ENCODE measurements at regions not wholly inside any gene's neighbourhood (a gene's known extent, or its start where the extent isn't known, plus 50 kb on each side); places are given as distances from the start of the nearest gene placed in this dataset.

GRCh38 chr9:120323125-120323524 lies 256.8 kb downstream of the CDK5RAP2 start:
- Histone ChIP-seq H3K4me1 (no peaks in the 10 kb centered on the region), H3K27ac (no peak overlapping the region), H3K4me3 (no peak overlapping the region), H3K9me3 (no peaks in the 10 kb centered on the region), H3K27me3 (no peaks in the 10 kb centered on the region), H3K36me3 (no peaks in the 10 kb centered on the region)
- TF ChIP-seq POLR2A (IDR thresholded peaks at IDR 0.05) (no peak), CTCF (IDR thresholded peaks at IDR 0.05) (no peak)
- intact Hi-C loops (cut with DNase I; ENCODE audit: low total_unique reads): no loop called here
- DNase-seq: no peak

GRCh38 chr9:120319452-120319851 lies 260.5 kb downstream of the CDK5RAP2 start:
- Histone ChIP-seq H3K9me3 (no peaks in the 10 kb centered on the region), H3K36me3 (no peaks in the 10 kb centered on the region), H3K27me3 (no peaks in the 10 kb centered on the region), H3K27ac (no peak overlapping the region), H3K4me3 (no peak overlapping the region), H3K4me1 (no peaks in the 10 kb centered on the region)
- TF ChIP-seq POLR2A (IDR thresholded peaks at IDR 0.05) (no peak), CTCF (IDR thresholded peaks at IDR 0.05) (no peak)
- intact Hi-C loops (cut with DNase I; ENCODE audit: low total_unique reads): no loop called here
- DNase-seq: no peak

- TF ChIP-seq CTCF (IDR thresholded peaks at IDR 0.05) (no peak), POLR2A (IDR thresholded peaks at IDR 0.05) (no peak)
- no peaks in the 10 kb centered on the region for H3K27me3 ChIP-seq
- DNase-seq: no peak
These were observed 264.8 kb downstream of the CDK5RAP2 start for GRCh38 chr9:120315154-120315553.

GRCh38 chr9:120312031-120312430 lies 267.9 kb downstream of the CDK5RAP2 start:
- no peaks in the 10 kb centered on the region for H3K9me3 ChIP-seq
- H3K27me3 ChIP-seq: no peaks in the 10 kb centered on the region
- TF ChIP-seq CTCF (IDR thresholded peaks at IDR 0.05) (no peak), POLR2A (IDR thresholded peaks at IDR 0.05) (no peak)
- no peaks in the 10 kb centered on the region for H3K4me1 ChIP-seq
- H3K36me3 ChIP-seq: no peaks in the 10 kb centered on the region
- DNase-seq: no peak
- intact Hi-C loops (cut with DNase I; ENCODE audit: low total_unique reads): no loop called here
- no peak overlapping the region for H3K27ac ChIP-seq
- H3K4me3 ChIP-seq: no peak overlapping the region

More at GRCh38 chr9:120315154-120315553, 264.8 kb downstream of the CDK5RAP2 start:
- Histone ChIP-seq H3K9me3 (no peaks in the 10 kb centered on the region), H3K4me1 (no peaks in the 10 kb centered on the region), H3K27ac (no peak overlapping the region), H3K36me3 (no peaks in the 10 kb centered on the region), H3K4me3 (no peak overlapping the region)
- intact Hi-C loops (cut with DNase I; ENCODE audit: low total_unique reads): no loop called here

GRCh38 chr9:120310035-120310434 lies 269.9 kb downstream of the CDK5RAP2 start:
- H3K27ac ChIP-seq: no peak overlapping the region
- no peak overlapping the region for H3K4me3 ChIP-seq
- intact Hi-C loops (cut with DNase I; ENCODE audit: low total_unique reads): no loop called here
- no peaks in the 10 kb centered on the region for H3K4me1 ChIP-seq
- no peaks in the 10 kb centered on the region for H3K27me3 ChIP-seq
- no peak for DNase-seq
- TF ChIP-seq CTCF (IDR thresholded peaks at IDR 0.05) (no peak), POLR2A (IDR thresholded peaks at IDR 0.05) (no peak)
- H3K9me3 ChIP-seq: no peaks in the 10 kb centered on the region
- no peaks in the 10 kb centered on the region for H3K36me3 ChIP-seq

All from uterus (tissue), 3 donors.